CD4-positive, alpha-beta T cell treated with Interleukin-10 for 1 hour (primary cell): ENCODE measurements at regions not wholly inside any gene's neighbourhood (a gene's known extent, or its start where the extent isn't known, plus 50 kb on each side); places are given as distances from the start of the nearest gene placed in this dataset.
"Not testable (repeated sequence)": the region's sequence is repeated elsewhere in the genome, so short reads cannot be mapped to it uniquely, and the experiment has no call there.

Experiments used
- DNase-seq: peaks from one replicate; pipeline ENCODE4 v3.0.0-alpha.2; 2020

DNA sequence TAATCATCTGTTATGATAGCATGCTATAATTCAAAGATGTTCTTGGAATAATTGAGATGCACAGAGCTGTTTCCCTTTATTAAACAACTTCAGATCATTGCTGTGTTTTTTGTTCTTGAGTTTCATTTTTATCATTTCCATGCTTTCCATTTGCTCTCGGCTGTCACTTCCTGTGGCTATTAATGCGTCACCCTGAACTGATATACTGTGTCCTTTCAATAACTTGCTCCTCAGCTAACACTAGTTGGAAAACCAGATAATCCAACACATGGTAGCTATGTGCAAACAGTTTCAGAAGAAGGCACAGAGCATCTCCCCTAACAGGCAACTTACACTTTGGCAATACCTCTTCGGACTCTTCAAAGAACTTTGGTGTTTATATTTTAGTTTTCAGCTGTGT, 376.0 kb downstream of the GBA3 start:
- no peak for DNase-seq

DNA sequence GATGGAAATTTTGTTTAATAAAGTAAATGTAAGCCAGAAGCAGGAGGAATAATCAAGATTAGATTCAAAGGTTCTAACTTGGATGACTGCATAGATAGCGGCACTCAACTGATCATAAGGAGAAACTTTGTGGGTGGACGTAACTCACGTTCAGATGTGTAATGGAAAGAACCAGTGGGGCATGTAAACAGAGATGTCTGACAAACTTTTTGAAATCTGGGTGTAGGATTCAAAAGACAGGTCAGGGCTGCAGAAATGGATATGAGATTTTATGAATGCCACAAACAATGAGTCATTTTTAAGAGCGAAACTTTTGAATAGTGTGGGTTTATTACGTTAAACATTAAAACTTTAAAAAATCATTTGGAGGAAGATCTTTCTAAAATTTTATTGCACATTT, 375.6 kb downstream of the GBA3 start:
- DNase-seq, result no peak

DNA sequence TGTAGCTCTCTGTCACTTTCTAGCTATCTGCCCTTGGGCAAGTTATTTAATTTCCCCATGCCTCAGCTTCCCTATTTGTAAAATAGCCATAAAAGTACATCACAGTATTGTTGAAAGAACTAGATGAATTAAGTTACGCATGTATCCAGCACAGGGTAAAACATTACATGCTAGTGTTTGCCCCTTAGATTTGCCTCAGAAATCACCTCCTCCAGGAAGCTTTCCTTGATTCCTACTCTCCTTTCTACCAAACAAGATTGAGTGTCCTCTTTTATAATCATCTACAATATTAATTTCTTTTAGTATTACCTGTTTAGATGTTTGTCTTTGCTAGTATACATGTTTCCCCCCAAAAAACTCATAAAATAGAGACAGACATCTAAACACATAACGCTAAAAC, 369.5 kb downstream of the GBA3 start:
- no peak for DNase-seq

DNA sequence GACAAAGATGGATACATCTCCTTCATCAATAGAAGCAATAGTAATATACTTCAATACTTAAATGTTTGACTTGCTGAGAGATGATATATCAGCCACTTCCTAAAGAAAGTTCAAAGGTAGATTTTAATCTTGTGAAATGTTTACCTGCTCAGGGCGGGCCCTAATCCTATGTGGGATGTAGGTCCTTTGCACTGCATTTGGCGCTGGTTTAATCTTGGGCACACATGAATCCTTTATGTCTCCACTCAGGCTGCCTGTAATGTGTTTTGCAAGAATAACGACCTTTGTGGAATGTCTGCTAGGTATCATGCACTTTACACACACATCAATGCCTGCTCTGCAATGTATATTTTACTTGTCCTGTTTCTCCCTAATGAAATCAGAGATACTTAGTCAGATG, 368.7 kb downstream of the GBA3 start:
- no peak for DNase-seq

DNA sequence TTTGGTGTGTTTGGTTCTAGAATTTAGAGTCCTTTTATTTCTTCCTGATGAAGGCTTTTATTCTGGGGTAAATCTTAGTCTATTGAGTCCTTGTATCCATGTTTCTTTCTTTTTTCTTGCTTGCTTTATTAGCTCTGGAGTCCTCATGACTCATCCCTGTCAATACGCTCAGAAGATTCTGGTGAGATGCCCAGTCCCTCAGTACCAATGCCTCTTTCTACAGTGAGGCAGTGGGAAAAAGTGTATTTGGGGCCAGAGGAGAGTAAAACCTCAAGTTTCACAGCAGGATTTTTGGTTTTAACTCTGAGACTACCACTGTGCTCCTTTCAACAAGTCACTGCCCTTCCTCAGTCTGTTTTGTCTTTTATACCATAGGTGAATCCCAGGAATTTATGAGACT, 368.0 kb downstream of the GBA3 start:
- no peak for DNase-seq

DNA sequence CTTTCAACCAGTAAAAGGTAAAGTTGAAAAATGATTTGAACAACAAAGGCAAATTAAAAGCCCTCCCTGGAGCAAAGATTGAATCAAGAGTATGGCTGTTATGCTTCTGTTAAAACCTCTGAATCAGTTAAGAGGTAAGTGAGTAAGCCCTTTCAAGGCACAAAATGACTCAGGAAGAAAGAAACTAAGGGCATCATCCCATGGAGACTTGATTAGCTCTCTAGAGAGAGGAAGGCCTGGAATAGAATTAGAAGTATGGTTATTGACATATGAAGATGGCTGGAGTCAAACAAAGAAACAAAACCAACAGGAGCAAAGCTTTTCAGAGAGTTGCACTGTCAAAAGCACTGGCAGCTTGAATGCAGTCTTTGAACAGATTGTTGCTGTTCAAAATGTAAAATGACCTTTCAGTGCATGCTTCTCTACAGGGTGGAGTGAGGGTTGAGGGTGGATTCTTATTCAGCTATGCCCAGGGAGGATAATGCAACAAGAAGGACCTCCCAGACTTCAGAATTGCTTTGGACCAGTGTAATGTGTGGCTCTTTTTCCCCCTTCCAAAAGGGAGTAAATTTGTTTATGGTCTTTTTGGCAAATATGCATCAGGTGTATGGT, 365.5 kb downstream of the GBA3 start:
- no peak for DNase-seq

DNA sequence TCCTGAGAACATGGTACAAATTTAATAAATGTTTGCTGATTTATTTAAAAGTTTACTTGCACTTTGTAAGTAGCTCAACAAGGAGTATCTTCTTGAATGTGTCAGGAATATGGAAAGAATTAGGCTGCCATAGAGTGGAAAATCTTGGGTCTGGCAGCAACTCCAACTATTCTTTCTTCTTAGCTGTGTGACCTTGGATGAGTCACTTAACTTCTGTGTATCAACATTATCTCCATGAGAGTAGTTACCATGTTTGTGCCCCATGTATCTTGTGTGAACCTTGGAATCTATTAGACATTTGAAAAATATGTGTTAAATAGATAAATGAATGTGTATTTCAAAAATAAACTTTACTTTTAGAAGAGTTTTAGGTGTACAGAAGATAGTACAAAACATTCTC, 348.8 kb downstream of the GBA3 start:
- no peak for DNase-seq

DNA sequence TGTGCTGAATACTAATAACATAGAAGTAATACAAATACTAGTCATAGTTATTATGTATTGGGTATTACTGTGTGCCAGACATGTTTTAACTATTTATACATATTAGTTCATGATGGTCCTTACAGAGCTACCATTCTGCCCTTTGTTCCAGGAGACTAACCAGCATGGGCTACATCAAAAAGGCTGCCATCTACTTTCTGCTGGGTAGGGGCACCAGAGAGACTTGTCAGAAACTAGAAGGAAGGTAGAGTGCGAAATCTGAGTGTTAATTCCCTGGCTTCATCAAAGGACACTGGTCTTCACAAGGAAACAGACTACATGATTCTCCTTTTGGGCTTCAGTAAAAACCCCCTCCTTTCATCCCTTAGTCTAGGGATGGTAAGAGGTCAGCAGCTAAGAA, 347.8 kb downstream of the GBA3 start:
- no peak for DNase-seq

DNA sequence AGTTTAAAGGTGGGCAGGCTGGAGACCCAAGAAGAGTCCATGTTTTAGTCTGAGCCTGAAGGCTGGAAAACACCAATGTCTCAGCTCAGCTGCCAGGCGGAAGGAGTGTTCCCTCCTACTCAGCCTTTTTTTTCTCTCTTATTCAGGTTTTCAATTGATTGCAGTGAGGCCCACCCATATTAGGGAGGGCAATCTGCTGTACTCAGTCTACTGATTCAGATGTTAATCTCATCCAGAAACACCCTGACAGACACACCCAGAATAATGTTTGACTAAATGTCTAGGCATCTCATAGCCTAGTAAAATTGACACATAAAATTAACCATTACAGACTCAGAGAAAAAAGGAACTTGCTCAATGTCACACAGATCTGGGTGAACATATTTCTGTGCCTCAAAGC, 347.1 kb downstream of the GBA3 start:
- DNase-seq, result no peak

DNA sequence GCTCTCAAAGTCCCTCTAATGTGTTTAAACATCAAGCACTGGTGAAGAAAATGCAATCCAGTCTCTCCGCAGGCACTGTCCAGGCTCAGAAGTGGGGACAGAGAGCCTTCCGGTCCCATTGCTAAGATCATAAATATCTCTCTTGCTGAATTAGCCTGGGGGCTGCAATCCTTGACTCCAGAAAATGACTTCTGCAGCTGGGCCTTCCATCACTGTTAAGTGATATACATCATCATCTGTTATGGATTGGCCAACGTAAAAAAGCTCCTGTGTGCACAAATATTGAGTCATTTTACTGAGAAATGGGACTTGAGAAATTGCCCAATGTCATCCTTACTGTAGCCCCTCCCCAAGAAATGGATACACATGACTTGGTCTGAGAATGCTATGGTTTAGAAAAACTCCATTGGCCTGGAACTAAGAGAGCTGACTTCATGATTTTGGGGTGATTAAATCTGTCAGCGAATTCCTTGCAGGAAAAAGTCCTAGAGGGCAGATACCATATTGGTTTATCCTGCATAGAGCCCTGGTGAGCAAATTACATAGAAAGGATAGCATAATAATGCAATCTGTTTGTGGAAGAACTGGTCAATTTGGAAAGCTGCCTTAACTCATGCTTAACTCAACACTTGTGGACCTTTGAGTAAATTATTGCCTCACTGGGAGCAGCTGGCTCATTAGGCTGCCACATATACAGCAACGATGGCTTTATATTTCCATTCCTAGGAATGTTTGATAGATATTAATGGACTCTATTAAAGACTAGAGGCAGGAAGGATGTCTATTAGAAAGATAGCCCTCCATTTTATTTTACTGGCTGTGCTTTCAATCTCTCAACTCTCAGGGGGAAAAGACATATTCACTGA, 346.1 kb downstream of the GBA3 start:
- no peak for DNase-seq

DNA sequence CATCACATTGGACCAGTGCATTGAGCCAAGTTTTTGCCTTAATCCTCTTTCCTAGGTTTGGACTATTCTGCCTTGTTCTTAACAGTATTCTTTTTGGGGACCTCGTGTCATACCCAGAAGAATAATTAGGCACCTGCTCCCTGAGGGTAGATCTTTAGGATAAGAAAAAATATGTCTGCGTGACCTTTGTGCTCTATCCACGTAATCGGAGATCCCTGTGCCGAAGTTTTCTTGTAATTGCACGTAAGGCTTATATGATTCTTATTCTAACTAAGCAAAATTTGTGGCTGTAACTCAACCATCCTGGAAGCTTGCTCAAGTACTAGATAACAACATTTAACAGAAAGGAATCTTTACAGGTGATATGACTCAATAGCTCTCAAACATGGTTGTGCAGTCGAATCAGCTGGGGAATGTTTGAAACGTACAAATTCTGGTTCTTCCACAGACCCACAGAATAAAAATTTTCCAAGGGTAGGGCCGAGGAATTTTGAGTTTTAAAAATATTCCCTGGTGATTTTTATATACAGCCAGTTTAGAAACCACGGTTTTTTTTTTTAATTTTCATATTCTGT, 344.3 kb downstream of the GBA3 start:
- no peak for DNase-seq

DNA sequence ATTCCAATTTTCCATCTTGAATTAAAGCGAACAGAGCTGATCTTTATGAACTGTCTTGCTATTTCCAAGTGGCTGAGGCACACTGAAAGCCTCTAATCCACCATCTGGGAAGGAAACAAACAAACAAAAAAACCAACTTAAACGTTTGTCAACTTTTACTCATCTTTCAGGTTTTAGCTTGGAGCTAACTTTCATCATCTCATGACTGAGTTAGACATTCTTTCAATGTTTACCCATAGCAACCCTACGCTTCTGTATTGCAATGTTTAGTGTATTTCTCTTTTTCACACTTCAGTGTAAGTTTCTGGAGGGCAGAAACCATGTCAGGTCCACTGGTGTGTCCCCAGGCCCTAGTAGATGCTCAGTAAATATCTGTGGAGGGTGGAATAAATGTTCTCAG, 343.8 kb downstream of the GBA3 start:
- DNase-seq, result no peak

DNA sequence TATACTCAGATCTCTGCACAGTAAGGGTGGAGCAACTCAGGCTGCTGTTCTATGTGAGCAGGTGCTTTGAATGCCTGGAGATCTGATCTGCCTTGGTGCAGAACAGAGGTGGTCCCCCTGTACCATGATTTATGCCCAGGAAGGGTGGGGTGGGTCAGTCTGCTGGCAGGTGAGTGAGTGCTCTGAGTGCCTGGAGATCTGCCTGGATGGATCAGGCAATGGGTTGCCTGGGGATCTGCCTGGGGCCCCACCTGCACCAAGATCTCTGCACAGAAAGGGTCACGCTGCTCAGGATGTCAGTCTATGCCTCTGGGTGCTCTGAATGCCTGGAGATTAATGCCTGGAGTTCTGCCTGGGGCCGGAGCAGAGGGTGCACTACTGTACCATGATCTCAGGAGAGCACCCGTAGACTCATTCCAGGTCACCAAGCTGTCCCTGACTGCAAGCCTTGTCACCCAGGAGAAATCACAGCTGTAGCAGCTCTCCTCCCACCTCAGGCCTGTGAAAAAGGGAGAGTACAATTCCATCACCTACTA, 342.9 kb downstream of the GBA3 start:
- no peak for DNase-seq

DNA sequence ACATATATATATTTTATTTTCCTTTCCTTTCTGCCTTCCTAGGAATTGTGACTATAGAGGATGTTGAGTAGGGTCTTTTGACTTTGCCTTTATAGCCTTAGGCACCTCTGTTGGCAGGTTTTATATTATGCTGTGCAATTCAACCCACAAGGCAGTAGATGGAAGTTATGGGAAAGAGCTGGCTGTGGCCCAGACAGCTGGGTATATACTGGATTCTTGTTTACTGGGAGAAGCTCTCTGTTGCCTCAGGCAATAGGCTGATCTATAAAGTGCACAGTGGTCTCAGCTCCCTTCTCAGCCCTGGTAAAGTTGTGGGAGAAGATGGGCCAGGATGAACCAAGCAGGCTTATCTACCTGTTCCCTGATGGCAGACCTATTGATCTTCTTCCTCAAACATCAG, 342.0 kb downstream of the GBA3 start:
- no peak for DNase-seq

DNA sequence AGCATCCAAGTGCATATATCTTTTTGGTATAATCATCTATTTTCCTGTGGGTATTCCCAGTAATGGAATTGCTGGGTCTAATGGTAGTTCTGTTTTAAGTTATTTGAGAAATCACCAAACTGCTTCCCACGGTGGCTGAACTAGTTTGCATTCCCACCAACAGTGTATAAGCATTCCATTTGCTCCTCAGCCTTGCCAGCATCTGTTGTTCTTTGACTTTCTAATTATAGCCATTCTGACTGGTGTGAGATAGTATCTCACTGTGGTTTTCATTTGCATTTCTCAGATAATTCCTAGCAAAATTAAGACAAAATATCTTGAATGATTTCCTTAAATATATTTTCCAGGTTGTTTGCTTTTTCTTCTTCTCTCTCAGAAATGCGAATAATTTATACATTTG, 341.1 kb downstream of the GBA3 start:
- DNase-seq, result no peak

DNA sequence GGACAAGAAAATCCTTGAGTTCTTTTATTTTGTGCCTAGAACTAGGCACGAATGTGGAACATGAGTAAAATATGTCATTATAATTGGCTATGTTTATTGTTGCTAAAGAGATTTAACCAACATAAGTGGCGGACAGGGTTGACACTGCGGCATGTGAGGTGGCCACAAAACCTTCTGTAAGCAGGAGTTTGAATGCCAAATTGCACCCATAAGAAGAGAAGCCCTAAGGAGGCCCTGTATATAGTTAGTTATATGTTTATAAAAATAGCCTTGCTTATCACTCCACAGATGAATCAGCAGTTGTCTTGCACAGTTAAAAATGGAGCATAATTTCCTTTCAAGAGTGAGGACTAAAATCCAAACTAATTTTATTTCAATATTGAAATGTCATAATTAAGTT, 336.1 kb downstream of the GBA3 start:
- DNase-seq, result no peak

DNA sequence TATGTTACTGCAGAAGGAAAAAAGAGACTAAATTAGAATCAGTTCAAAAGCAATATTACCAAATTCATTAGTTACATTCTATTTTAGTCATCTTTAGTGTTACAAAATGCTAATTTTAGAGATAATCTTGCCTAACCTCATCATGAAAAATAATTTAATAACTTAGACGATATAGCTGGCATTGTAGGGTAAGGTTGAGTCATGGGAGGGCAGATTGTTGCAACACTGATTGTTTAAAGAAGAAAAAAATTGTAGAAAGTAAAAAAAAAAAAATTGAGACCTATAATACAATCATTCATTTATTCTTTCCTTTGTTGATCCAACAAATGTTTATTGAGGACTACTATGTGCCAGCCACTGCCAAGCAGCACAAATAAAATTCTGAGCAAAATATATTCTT, 330.9 kb downstream of the GBA3 start:
- DNase-seq, result no peak

DNA sequence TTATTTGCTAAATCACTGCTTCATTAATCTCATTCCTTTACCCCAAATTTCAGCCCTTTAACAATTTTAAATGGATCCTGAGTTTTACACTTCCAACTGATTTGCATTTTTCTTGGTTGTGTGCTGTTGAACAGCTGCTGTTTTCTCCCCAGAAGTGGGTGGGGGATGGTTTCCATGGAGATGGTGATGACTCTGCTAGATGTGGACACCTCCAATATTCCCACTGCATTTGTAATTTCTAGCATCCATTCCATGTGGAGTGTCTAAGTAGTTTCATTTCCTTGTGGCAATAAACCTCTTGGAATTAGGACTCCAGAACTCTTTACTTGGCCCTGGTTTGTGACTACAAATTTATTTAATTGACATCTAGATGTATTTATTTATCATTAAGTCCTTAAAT, 330.4 kb downstream of the GBA3 start:
- DNase-seq, result no peak

DNA sequence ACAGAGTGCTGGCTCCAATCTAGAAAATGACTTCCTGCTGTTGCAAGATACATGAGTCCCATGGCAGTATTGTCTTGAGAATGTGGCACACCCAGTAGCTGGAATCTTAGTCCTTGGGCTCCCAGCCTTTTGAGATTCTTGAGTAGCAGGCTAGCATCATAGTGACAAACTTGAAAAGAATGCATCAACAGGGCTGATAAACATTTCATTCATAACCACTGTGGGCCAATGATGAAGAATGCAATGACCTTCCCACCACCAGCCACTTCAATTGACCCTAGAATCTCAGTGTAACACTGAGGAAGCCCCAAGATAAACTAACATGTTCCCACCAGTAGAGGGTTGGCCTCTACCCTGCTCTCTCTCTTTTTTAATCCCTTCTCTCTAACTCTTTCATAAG, 329.3 kb downstream of the GBA3 start:
- no peak for DNase-seq

DNA sequence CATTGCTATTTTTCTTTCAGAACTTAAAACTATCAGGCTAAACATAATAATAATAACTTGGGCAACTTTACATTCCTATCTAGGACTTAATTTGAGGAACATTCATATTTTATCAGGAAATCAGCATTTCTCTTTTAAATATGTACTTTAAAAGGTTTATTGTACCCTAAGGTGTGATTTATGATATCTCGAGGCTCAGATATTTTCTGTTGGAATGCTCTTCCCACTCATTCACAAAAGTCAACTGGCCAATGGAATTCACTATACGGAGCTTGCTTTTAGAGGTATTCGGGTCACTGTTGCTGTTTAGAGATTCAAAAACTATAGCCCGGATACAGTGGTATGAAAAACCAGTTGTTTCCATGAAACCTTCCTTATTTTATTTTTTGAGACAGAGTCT, 328.3 kb downstream of the GBA3 start:
- DNase-seq, result no peak

DNA sequence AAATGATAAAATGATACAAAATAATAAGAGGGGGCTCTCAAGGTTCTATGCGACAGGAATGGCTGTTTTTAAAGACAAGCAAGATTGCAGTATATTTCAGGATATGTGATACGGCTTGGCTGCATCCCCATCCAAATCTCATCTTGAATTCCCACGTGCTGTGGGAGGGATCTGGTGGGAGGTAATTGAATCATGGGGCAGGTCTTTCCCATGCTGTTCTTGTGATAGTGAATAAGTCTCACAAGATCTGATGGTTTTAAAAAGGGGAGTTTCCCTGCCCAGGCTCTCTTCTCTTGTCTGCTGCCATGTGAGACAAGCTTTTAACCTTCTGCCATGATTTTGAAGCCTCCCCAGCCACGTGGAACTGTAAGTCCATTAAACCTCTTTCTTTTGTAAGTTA, 327.7 kb downstream of the GBA3 start:
- DNase-seq, result not testable (repeated sequence)

DNA sequence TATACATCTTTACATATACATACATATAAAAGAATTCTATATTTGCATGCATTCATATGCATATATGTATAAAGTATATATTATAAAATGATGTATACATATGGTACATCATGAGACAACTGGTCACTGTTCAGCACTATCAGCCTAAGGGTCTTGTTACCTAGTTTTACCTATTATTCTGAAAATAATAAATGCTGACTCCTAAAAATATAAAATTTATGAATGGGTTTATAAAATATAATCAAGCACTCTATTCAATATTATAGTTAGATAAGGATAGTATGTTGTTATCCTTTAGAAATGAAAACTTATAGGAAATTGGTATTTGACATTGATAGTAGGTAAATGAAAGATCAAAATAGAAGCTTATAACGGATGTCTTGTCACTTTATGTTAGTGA, 324.2 kb downstream of the GBA3 start:
- DNase-seq, result no peak

DNA sequence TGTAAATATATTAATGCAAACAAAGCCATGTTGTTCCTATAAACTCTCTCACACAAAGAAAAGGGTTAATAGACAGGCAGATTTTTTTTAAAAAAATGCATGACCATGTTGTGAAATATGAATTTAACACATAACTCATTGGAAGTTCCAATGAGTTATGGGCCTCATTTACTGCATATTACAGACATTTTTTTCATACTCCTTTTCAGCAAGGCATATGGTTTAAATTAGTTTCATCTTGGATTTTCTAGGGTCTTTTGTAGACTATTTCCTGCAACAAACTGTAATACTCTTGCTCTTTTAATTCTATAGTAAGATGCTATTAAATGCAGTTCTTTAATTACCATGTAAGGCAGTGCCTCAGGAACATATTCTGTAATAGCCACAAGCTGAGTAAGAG, 323.1 kb downstream of the GBA3 start:
- no peak for DNase-seq

DNA sequence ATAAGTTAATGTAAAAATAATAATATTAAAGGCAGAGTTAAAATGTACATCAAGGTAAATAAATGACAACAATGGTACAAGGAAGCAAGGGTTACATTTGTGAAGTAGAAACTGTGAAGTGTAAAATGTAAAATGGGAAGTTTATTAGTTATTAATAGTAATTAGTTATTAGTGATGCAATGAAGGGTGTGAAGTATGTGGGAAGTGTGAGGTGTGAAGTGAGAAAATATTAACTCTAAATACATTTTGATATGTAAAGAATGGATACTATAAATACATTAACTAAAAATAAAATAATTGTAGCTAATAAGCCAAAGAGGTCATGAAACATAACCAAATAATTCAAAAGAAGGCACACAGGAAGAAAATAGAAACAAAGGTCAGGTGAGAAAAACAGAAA, 316.4 kb downstream of the GBA3 start:
- DNase-seq, result no peak
